ENCODE measurements at regions not wholly inside any gene's neighbourhood (a gene's known extent, or its start where the extent isn't known, plus 50 kb on each side); places are given as distances from the start of the nearest gene placed in this dataset.

GRCh38 chr6:141290941-141291721, 841.6 kb upstream of the GJE1 start:
- peak in 1 of 2 experiments; percentile 28 for DNase-seq

- no peak for DNase-seq
These were observed 843.8 kb upstream of the GJE1 start for GRCh38 chr6:141288947-141289346.

GRCh38 chr6:141282263-141282662, 850.5 kb upstream of the GJE1 start:
- no peak for DNase-seq

- DNase-seq: no peak
These were observed 863.0 kb upstream of the GJE1 start for GRCh38 chr6:141269684-141270083.

DNA sequence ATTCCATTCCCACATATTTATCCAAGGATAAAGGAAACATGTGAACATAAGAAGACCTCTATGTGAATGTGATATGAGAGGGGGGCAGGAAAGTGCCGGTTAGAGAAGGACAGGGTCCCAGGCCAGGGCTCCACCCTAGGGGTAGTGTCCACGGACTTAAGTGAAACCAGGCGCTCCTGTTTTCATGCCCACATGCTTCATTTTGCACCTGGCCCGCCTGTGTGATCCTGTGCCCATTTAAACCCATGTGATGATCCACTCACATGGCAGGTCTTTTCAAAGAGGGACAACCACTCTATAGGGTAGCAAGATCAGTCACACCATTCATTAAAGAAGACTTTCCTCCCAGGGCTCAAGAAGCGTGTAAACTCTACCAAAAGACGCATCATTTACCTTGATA, 865.3 kb upstream of the GJE1 start:
- DNase-seq: peak; percentile 76 to 81

GRCh38 chr6:141265756-141266623, 866.7 kb upstream of the GJE1 start:
- peak in 1 of 2 experiments; percentile 8 for DNase-seq

GRCh38 chr6:141264101-141264500, 868.6 kb upstream of the GJE1 start:
- DNase-seq: peak in 1 of 2 experiments; percentile 30

- DNase-seq: no peak
These were observed 871.1 kb upstream of the GJE1 start for GRCh38 chr6:141261672-141262060.

DNA sequence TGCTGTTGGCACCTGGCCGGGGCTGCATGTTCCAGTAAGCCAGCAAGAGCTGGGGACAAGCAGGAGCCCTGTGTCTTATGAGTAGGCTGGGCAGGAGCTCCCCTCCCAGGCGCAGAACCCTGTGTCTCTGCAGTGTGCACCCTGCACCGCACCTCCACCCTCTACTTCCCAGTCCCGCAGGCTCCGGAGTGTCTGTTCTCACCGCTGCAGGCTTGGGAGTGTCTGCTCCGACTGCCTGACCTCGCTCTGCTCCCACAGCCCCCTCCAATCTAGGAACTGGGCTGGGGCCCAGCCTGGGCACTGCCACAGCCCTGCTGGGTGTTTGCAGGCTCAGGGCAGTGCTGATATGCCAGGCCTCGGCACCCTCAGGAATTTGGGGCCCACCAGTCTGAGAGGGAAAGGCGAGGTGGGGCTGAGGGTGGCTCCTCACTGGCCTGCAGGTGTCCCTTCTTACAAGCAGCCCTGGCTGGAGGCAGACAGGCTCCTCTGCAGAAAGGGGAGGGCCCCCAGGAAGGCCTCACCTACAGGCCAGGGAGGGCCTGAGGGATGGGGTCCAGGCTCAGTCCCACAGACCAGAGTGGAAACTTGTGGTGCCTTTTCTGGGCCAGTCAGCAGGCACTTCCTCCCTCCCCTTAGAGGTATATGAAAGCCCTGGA, 871.6 kb upstream of the GJE1 start:
- peak; percentile 54 to 72 for DNase-seq

GRCh38 chr6:141260627-141261015, 872.1 kb upstream of the GJE1 start:
- DNase-seq: peak in 1 of 2 experiments; percentile 72

- DNase-seq: no peak
These were observed 872.9 kb upstream of the GJE1 start for GRCh38 chr6:141259807-141260206.

DNA sequence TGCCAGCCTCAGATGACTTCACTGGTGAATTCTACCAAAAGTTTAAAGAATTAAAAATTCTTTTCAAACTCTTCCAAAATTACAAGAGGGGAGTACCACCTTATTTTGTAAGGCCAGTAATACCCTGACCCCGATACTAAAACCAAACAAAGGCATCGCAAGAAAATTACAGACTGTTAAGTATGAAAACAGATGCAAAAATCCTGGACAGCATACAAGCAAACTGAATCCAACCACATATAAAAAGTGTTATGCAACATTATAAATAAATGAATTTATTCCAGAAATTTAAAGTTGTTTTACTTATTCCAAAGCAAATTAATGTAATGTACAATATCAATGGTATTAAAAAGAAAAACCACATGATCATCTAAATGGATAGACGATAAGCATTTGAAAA, 873.6 kb upstream of the GJE1 start:
- no peak for DNase-seq

DNA sequence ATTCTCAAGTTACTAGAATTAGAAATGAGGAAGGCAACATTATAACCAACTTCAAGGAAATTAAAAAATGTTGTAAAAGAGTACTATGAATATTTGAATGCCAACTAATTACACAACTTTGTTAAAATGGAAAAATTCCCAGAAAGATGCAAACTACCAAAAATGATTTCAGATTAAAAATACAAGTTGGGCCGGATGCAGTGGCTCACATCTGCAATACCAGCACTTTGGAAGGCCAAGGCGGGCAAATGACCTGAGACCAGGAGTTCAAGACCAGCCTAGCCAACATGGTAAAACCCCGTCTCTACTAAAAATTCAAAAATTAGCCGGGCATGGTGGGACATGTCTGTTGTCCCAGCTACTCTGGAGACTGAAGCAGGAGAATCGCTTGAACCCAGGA, 874.2 kb upstream of the GJE1 start:
- no peak for DNase-seq

- no peak for DNase-seq
These were observed 878.4 kb upstream of the GJE1 start for GRCh38 chr6:141254336-141254735.

GRCh38 chr6:141252828-141253608, 879.7 kb upstream of the GJE1 start:
- no peak for DNase-seq

- DNase-seq: no peak
These were observed 881.4 kb upstream of the GJE1 start for GRCh38 chr6:141251286-141251685.

- DNase-seq: no peak
These were observed 884.5 kb upstream of the GJE1 start for GRCh38 chr6:141248021-141248799.

DNA sequence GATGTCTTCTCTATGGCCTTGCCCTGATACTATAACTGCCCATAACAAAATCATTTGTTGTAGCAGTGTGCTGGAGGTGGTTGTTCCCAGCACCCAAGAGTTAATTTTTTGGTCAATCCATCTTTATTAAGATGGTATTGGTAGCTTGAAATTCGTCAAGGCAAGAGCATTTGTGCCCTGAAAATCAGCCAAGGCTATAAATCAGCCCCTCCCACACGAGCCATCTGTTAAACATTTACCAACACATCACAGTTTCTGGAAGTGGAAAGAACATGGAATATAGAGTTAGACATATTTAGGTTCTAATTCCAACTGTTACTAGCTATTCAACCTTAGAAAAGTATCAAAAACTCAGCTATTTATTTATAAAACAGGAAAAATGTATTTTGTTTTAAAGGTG, 888.4 kb upstream of the GJE1 start:
- DNase-seq: no peak

- no peak for DNase-seq
These were observed 889.8 kb upstream of the GJE1 start for GRCh38 chr6:141242957-141243356.

GRCh38 chr6:141229296-141229695, 903.4 kb upstream of the GJE1 start:
- DNase-seq: no peak

GRCh38 chr6:141218583-141218982, 914.1 kb upstream of the GJE1 start:
- no peak for DNase-seq

- no peak for DNase-seq
These were observed 916.0 kb upstream of the GJE1 start for GRCh38 chr6:141216726-141217125.

Data from SHP77 (cell line).